GM21786 (cell line): ENCODE measurements at regions not wholly inside any gene's neighbourhood (a gene's known extent, or its start where the extent isn't known, plus 50 kb on each side); places are given as distances from the start of the nearest gene placed in this dataset.
"Not testable (repeated sequence)": the region's sequence is repeated elsewhere in the genome, so short reads cannot be mapped to it uniquely, and the experiment has no call there.

Experiments
- ATAC-seq: cut with Tn5 transposase; IDR thresholded peaks from one replicate; pipeline ENCODE4 v1.9.1; 2021; ENCODE audit not compliant: unreplicated experiment

DNA sequence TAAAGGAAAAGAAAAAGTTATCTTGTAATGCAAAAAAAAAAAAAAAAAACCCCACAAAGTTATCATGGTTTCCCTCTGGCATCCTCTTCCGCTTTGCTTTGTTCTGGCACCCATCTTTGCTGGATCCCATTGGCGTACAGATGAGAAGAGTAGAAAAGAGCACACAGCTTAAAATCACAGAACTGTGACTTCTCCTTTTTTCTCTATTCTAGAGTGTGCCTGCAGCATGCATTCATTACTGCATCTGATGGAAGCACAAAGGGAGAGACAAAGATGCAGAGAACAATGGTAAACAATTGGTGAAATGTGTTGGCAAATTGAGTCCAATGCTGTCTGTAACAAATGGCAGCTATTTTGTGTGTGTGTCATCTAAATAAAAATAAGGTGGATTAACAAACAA, 440.8 kb upstream of the PIK3R1 start:
- no peak for ATAC-seq

DNA sequence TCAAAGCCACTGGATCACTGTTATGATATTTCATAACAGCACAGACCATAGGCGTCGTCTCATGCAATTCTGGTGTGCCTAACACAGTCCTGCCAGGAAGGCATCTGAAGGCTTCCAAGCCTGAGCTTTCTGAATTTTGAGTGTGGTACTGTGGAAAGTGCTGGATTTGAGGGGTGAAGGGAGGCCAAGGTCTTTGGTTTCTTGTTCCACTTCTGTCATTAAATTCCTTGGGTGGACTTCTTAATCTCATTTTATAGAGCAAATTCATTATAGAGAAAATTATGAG, 441.3 kb upstream of the PIK3R1 start:
- ATAC-seq: no peak

GRCh38 chr5:67773411-67774266, 441.9 kb upstream of the PIK3R1 start:
- no peak for ATAC-seq

GRCh38 chr5:67771791-67772190, 443.8 kb upstream of the PIK3R1 start:
- no peak for ATAC-seq

DNA sequence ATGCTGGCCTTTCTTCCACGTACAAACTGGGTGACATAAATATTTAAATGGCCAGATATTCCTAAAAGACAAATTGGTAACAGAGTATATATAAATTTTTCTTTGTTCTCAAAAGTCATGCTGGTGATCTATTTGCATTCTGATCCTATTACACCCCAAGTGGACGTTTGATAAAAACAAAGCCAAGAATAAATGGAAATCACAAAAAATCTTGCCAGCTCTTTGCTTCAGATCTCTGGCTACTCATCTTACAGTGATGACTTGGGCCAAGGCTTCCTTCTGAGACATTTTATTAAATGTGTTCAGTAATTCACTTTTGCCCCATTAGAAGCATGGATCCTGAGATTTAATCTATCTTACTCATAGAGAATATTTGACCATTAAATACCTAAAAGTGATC, 444.3 kb upstream of the PIK3R1 start:
- no peak for ATAC-seq

DNA sequence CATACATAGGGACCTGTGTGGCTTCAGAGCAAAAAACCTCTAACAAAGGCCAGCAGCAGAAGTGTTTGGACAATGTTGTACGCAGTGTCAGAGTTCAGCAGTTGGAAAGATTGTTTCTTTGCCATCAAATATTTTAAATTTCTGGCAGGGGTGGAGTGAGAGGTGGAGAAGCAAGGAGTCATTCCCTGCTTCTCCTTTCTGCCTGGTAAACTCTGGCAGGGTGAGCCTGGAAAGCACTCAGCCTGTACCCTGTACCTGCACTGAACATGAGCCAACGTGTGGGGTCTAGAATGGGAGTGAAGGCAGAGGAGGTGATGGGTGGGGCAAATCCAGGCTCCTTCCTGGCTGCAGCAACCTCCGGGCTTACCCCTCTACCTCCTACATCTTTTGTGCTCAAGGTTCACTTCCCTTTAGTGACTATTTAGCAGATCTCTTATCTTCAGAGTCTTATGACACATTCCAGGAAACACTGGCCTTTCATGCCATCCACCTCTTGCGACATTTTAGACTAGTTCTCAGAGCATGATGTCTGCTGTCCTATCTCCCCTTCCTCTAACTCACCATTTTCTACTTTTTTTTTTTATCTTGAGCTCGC, 445.0 kb upstream of the PIK3R1 start:
- ATAC-seq: no peak

GRCh38 chr5:67765697-67766096, 449.9 kb upstream of the PIK3R1 start:
- ATAC-seq: no peak

- not testable (repeated sequence) for ATAC-seq
Measured at GRCh38 chr5:67757771-67758170, 457.8 kb upstream of the PIK3R1 start.

DNA sequence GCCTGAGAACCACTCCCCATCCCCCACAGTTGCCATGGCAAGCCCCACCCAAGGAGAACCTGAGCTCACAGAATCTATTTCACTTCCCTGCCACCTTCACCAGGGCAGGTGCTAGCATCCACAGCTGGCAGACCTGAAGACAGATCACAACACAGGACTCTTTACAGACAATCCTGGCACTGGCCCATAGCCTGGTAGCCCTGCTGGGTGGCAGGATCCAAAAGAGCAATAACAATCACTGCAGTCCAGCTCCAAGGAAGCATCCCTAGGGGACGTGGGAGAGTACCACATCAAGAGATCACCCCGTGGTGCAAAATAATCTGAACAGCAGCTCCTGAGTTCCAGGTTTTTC, 463.2 kb upstream of the PIK3R1 start:
- no peak for ATAC-seq

- ATAC-seq: no peak
Measured at GRCh38 chr5:67748165-67748690, 467.3 kb upstream of the PIK3R1 start.

DNA sequence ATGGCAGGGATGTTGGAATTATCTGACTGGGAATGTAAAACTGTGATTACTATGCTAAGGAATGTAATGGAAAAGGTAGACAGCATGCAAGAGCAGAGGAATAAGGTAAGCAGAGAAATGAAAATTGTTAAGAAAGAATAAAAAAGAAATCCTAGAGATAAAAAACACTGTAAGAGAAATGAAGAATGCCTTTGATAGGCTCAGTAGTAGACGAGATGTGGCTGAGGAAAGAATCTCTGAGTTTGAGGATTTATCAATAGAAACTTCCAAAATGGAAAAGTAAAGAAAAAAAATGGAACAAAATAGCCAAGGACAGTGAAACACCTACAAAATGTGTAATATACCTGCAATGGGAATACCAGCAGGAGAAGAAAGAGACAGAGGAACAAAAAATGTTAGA, 468.5 kb upstream of the PIK3R1 start:
- no peak for ATAC-seq

GRCh38 chr5:67746608-67747007, 468.9 kb upstream of the PIK3R1 start:
- ATAC-seq: not testable (repeated sequence)

DNA sequence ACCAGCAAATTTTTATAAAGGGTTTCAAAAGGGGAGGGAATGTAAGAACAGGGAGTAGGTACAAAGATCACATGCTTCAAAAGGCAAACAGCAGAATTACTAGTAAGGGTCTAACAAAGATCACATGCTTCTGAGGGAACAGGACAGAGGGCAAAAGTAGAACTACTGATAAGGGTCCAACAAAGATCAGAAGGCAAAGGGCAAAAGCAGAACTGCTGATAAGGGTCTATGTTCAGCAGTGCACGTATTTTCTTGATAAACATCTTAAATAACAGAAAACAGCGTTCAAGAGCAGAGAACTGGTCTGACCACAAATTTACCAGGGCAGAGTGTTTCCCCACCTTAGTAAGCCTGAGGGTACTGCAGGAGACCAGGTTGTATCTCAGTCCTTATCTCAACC, 469.5 kb upstream of the PIK3R1 start:
- ATAC-seq: no peak

DNA sequence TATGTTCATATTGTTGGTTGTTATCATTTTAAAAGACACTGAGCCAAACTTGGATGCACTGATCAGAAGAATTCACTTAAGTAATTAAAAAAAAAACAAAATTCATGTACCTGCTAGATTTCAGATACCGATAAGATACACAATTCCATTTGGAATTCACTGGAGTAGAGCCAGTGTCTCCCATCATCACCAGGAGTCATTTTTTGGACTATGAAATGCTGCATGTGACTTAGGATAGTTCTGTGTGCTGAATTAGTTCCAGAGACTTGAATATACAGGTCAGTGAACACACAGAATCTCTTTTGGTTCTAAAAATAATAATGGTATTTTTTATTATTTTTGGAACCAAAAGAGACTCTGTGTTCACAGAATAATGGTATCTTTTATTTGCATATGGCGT, 482.6 kb upstream of the PIK3R1 start:
- ATAC-seq: no peak

DNA sequence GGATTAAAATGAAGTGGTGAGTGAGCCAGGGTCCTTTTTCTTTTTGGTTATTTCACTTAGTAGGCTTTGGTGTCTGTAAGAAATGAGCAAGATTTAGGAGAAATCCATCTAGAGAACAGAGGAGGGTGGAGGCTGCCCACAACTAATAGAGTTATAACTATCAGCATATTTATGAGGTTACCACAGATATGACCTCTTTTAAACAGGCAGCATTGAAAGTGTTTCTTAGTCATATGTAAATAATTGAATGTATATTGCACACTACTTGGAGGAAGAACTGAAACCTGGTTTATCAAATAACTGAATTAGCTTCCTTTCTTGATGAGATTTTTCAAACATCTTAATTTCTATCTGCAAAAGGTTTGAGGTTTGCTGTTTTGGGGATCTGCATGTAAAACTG, 483.1 kb upstream of the PIK3R1 start:
- no peak for ATAC-seq

- ATAC-seq: no peak
Measured at GRCh38 chr5:67731886-67732285, 483.7 kb upstream of the PIK3R1 start.

- no peak for ATAC-seq
Measured at GRCh38 chr5:67730917-67731474, 484.6 kb upstream of the PIK3R1 start.

DNA sequence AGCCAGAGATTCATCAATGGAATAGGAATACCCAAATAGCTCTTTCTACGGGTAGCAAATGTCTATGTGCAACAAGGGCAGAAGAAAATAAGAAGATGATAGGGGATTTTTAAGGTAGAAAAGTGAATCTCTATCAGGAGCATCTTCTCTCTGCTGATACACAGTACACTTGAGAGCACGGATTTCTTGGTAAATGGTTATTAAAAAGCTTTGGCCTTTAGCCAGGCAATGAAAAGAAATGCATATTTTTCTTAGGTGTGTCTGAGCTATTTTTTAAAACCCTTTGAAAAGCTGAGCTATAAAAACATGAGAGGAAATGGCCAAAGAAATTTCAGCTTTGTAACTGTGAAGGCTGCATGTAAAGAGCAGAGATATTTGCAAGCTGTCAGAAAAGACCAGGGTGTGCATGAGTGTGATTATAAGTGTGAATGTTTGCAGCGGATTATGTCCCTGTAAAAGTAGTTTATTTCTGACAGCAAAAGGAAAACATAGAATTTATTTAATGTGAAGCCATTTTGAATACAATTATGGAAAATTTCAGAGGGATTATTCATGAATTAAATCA, 487.1 kb upstream of the PIK3R1 start:
- ATAC-seq: no peak

DNA sequence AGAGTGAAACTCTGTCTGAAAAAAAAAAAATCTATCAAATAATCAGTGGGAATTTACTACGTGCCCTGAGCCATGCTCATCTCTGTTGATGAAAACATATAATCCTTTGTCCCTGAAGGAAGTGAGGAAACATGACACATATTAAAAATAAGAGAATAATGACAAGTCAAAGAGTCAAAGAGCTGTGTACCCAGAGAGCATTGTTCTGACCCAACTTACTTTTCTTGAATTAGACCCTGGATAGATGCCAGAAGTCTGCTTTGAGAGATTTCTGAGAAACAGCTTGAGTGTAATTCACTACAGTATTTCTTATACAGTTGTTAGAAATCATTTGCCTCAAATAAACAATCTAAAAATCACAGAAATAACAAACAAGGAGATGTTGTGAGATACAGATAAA, 490.0 kb upstream of the PIK3R1 start:
- ATAC-seq: no peak

- ATAC-seq: no peak
Measured at GRCh38 chr5:67724412-67725135, 491.0 kb upstream of the PIK3R1 start.

DNA sequence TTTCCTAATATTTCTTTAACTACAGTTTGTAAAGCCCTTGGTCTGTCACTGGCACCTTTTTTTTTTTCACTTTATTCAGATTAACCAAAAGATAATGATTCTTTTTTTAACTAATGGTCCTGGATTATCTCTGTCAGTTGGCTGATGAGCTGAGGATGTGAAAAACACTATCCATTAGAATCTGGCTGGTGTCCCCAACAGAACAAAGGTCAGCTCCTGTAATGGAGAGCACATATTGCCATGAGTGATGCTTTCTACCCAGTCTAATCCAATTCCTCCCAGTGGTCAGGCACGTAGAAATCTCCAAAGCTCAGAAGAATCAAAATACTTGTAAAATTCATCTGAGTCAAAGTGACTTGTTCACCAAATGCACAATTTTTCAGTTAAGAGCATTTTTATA, 491.7 kb upstream of the PIK3R1 start:
- no peak for ATAC-seq
